ENCODE measurements at regions not wholly inside any gene's neighbourhood (a gene's known extent, or its start where the extent isn't known, plus 50 kb on each side); places are given as distances from the start of the nearest gene placed in this dataset.

GRCh38 chr2:163812926-163813520 is 77.2 kb upstream of the FIGN start:
- Histone ChIP-seq H3K4me3 (ENCODE audit: low read depth, low read length) (no peak overlapping the region), H3K27ac (ENCODE audit: low read depth, low read length) (no peak overlapping the region), H3K9me3 (ENCODE audit: control insufficient read depth, insufficient read depth, low read length) (no peaks in the 10 kb centered on the region), H3K27me3 (ENCODE audit: control insufficient read depth, insufficient read depth, low read length) (no peaks in the 10 kb centered on the region)
- no peak for TF ChIP-seq CTCF (IDR thresholded peaks at IDR 0.05; ENCODE audit: low read depth, low read length)
- CTCF ChIA-PET: no interaction called here
- POLR2A ChIA-PET: no interaction called here
- no peak for DNase-seq (ENCODE audit: low read depth, low spot score)

- no peaks in the 10 kb centered on the region for H3K9me3 ChIP-seq (ENCODE audit: control insufficient read depth, insufficient read depth, low read length)
- ChIA-PET CTCF (no interaction called here), POLR2A (no interaction called here)
- DNase-seq (ENCODE audit: low read depth, low spot score): no peak
- H3K27ac ChIP-seq (ENCODE audit: low read depth, low read length): no peak overlapping the region
- no peak overlapping the region for H3K4me3 ChIP-seq (ENCODE audit: low read depth, low read length)
- TF ChIP-seq CTCF (IDR thresholded peaks at IDR 0.05; ENCODE audit: low read depth, low read length): no peak
- H3K27me3 ChIP-seq (ENCODE audit: control insufficient read depth, insufficient read depth, low read length): no peaks in the 10 kb centered on the region
Observed at GRCh38 chr2:163808406-163808805, 72.6 kb upstream of the FIGN start.

DNA sequence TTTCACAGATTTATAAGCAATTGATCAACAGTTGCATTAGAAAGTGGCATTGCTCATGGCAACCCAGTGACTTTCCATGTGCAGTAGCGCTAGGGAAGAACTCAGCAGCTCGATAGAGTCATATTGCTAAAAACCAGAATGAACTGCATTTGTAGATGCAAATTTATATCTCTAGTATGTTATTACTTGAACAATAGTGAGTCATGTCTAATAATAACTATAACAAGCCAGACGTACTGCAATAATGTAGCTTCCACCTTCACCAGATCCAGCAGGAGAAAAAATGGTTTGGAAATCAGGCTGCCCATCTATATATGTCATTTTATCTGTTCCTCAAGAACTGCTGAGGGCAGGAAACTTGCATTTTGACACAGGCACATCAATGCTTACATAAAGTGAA is 66.5 kb upstream of the FIGN start:
- no peak for DNase-seq (ENCODE audit: low read depth, low spot score)
- no peak overlapping the region for H3K27ac ChIP-seq (ENCODE audit: low read depth, low read length)
- ChIA-PET CTCF (no interaction called here), POLR2A (no interaction called here)
- no peak for TF ChIP-seq CTCF (IDR thresholded peaks at IDR 0.05; ENCODE audit: low read depth, low read length)
- no peaks in the 10 kb centered on the region for H3K9me3 ChIP-seq (ENCODE audit: control insufficient read depth, insufficient read depth, low read length)
- no peaks in the 10 kb centered on the region for H3K27me3 ChIP-seq (ENCODE audit: control insufficient read depth, insufficient read depth, low read length)
- no peak overlapping the region for H3K4me3 ChIP-seq (ENCODE audit: low read depth, low read length)

- Histone ChIP-seq H3K27me3 (ENCODE audit: control insufficient read depth, insufficient read depth, low read length) (no peaks in the 10 kb centered on the region), H3K4me3 (ENCODE audit: low read depth, low read length) (no peak overlapping the region), H3K27ac (ENCODE audit: low read depth, low read length) (no peak overlapping the region), H3K9me3 (ENCODE audit: control insufficient read depth, insufficient read depth, low read length) (no peaks in the 10 kb centered on the region)
- POLR2A ChIA-PET: no interaction called here
- no peak for TF ChIP-seq CTCF (IDR thresholded peaks at IDR 0.05; ENCODE audit: low read depth, low read length)
- CTCF ChIA-PET: interaction anchor here (0.7 kb wide), 1 partner anchor 28 kb away, joined by 3 read pairs; no protein-coding TSS in a partner anchor
- DNase-seq (ENCODE audit: low read depth, low spot score): no peak
Observed at GRCh38 chr2:163801486-163801885, 65.7 kb upstream of the FIGN start.

- Histone ChIP-seq H3K27ac (ENCODE audit: low read depth, low read length) (no peak overlapping the region), H3K9me3 (ENCODE audit: control insufficient read depth, insufficient read depth, low read length) (no peaks in the 10 kb centered on the region), H3K27me3 (ENCODE audit: control insufficient read depth, insufficient read depth, low read length) (no peaks in the 10 kb centered on the region), H3K4me3 (ENCODE audit: low read depth, low read length) (no peak overlapping the region)
- ChIA-PET CTCF (interaction anchor here (0.7 kb wide), 1 partner anchor 28 kb away, joined by 3 read pairs; no protein-coding TSS in a partner anchor), POLR2A (no interaction called here)
- peak; percentile 8 for DNase-seq (ENCODE audit: low read depth, low spot score)
- TF ChIP-seq CTCF (IDR thresholded peaks at IDR 0.05; ENCODE audit: low read depth, low read length): no peak
Observed at GRCh38 chr2:163800951-163801381, 65.2 kb upstream of the FIGN start.
